ENCODE measurements at regions not wholly inside any gene's neighbourhood (a gene's known extent, or its start where the extent isn't known, plus 50 kb on each side); places are given as distances from the start of the nearest gene placed in this dataset.

- DNase-seq (no peak), ATAC-seq (no peak)
- intact Hi-C loops (cut with micrococcal nuclease): no loop called here
These were observed 353.3 kb downstream of the YTHDC2 start for GRCh38 chr5:113866763-113867162.

GRCh38 chr5:113869611-113870010 is 356.1 kb downstream of the YTHDC2 start:
- ATAC-seq (no peak), DNase-seq (no peak)
- intact Hi-C loops (cut with micrococcal nuclease): no loop called here

GRCh38 chr5:113871972-113872371 is 358.5 kb downstream of the YTHDC2 start:
- no peak for DNase-seq
- ATAC-seq: no peak
- intact Hi-C loops (cut with micrococcal nuclease): no loop called here

GRCh38 chr5:113875096-113875495 is 361.6 kb downstream of the YTHDC2 start:
- ATAC-seq: no peak
- intact Hi-C loops (cut with micrococcal nuclease): no loop called here
- no peak for DNase-seq

GRCh38 chr5:113891491-113891890 is 378.0 kb downstream of the YTHDC2 start:
- no peak for ATAC-seq
- intact Hi-C loops (cut with micrococcal nuclease): no loop called here

GRCh38 chr5:113896789-113897188 is 383.3 kb downstream of the YTHDC2 start:
- DNase-seq: no peak
- intact Hi-C loops (cut with micrococcal nuclease): no loop called here
- ATAC-seq: no peak

More at GRCh38 chr5:113891491-113891890, 378.0 kb downstream of the YTHDC2 start:
- no peak for DNase-seq

- no peak for ATAC-seq
- intact Hi-C loops (cut with micrococcal nuclease): no loop called here
- DNase-seq: no peak
These were observed 384.3 kb downstream of the YTHDC2 start for GRCh38 chr5:113897748-113898147.

- ATAC-seq (no peak), DNase-seq (no peak)
- intact Hi-C loops (cut with micrococcal nuclease): no loop called here
These were observed 386.6 kb downstream of the YTHDC2 start for GRCh38 chr5:113900141-113900540.

- ATAC-seq (no peak), DNase-seq (no peak)
- intact Hi-C loops (cut with micrococcal nuclease): no loop called here
These were observed 387.3 kb downstream of the YTHDC2 start for GRCh38 chr5:113900816-113901215.

GRCh38 chr5:113901718-113902117 is 388.2 kb downstream of the YTHDC2 start:
- intact Hi-C loops (cut with micrococcal nuclease): no loop called here
- ATAC-seq (no peak), DNase-seq (no peak)

- intact Hi-C loops (cut with micrococcal nuclease): no loop called here
- ATAC-seq: no peak
- DNase-seq: no peak
These were observed 389.6 kb downstream of the YTHDC2 start for GRCh38 chr5:113902917-113903660.

GRCh38 chr5:113909782-113910181 is 396.3 kb downstream of the YTHDC2 start:
- intact Hi-C loops (cut with micrococcal nuclease): no loop called here
- ATAC-seq: no peak

GRCh38 chr5:113917997-113918396 is 404.5 kb downstream of the YTHDC2 start:
- intact Hi-C loops (cut with micrococcal nuclease): no loop called here
- ATAC-seq (no peak), DNase-seq (no peak)

More at GRCh38 chr5:113909782-113910181, 396.3 kb downstream of the YTHDC2 start:
- DNase-seq: no peak

- DNase-seq: no peak
- ATAC-seq: no peak
- intact Hi-C loops (cut with micrococcal nuclease): no loop called here
These were observed 408.8 kb downstream of the YTHDC2 start for GRCh38 chr5:113922343-113922742.

GRCh38 chr5:113935453-113935852 is 422.0 kb downstream of the YTHDC2 start:
- DNase-seq (no peak), ATAC-seq (no peak)
- intact Hi-C loops (cut with micrococcal nuclease): no loop called here

- no peak for ATAC-seq
- DNase-seq: no peak
- intact Hi-C loops (cut with micrococcal nuclease): no loop called here
These were observed 423.8 kb downstream of the YTHDC2 start for GRCh38 chr5:113937301-113937700.

- DNase-seq (no peak), ATAC-seq (no peak)
- intact Hi-C loops (cut with micrococcal nuclease): no loop called here
These were observed 421.9 kb upstream of the KCNN2 start for GRCh38 chr5:113939988-113940387.

- peak; percentile 51 for ATAC-seq
- no peak for DNase-seq
- intact Hi-C loops (cut with micrococcal nuclease): no loop called here
These were observed 411.7 kb upstream of the KCNN2 start for GRCh38 chr5:113950186-113950585.

- DNase-seq: no peak
- intact Hi-C loops (cut with micrococcal nuclease): no loop called here
- no peak for ATAC-seq
These were observed 396.6 kb upstream of the KCNN2 start for GRCh38 chr5:113965225-113965624.

- intact Hi-C loops (cut with micrococcal nuclease): no loop called here
- DNase-seq: no peak
- ATAC-seq: no peak
These were observed 392.0 kb upstream of the KCNN2 start for GRCh38 chr5:113969901-113970300.

GRCh38 chr5:113971454-113971853 is 390.4 kb upstream of the KCNN2 start:
- DNase-seq: no peak
- intact Hi-C loops (cut with micrococcal nuclease): no loop called here
- ATAC-seq: no peak
